SK-N-DZ (cell line): ENCODE measurements at regions not wholly inside any gene's neighbourhood (a gene's known extent, or its start where the extent isn't known, plus 50 kb on each side); places are given as distances from the start of the nearest gene placed in this dataset.

ENCODE experiments used
- DNase-seq: peaks from one replicate; pipeline ENCODE4 v3.0.0-alpha.2; 2015; ENCODE audit warnings: low spot score

DNA sequence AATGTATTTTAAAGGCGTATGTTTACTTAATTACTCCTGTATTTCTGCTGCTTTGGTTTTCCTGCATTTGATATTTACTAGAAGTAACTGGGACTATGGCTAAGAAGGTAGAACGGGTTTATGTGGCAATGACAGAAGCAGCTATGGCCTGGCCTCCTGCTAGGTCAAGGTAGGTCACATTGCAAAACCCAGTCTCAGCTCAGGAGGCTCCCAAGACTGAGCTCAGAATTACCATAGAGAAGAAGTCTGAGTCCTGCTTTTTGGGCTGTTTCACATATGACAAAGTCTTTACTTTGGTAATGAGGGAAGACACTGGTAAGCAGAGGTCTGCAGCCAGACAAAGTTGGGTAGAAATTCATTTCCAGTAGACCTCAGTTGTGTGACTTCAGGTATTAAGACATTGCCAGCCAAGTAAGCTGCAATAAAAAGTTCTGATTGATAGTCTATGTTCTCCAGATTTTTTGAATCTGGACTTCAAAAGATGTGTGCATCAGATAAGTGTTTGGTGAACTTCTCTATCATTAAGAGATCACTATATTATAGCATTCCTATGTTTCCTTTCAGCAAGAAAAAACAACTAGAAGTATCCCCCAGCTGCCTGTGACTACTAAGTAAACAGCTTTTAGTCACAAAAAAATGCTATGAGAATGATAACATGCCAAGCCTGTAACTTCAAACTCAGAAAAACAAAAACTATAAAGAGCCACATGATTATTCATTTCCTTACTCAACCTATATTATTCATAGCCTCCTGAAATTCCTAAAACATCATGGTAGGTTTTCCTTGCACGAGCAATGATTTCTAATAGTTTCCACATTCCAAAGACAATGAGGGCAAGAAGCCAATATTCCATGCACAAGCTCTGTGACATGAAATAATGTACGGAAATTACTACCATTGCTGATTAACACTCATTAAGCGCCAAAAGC, 312.3 kb downstream of the HAO1 start:
- no peak for DNase-seq

DNA sequence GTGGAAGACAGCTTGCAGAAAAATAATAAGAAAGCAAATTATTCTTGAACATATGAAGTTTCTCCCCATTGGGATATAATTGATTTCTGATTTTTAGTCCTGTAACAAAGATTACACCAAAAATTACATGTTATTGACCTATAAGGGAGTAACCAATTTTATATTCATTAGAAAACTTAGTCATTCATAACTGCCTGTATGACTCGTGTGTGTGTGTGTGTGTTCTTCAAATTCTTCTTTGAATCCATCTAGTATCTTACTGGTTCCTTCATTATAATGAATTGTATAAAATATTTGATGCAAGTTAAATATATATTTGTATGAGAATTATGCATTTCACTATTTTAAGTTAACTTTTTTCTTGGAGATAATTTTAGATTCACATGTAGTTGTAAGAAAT, 310.4 kb downstream of the HAO1 start:
- no peak for DNase-seq

DNA sequence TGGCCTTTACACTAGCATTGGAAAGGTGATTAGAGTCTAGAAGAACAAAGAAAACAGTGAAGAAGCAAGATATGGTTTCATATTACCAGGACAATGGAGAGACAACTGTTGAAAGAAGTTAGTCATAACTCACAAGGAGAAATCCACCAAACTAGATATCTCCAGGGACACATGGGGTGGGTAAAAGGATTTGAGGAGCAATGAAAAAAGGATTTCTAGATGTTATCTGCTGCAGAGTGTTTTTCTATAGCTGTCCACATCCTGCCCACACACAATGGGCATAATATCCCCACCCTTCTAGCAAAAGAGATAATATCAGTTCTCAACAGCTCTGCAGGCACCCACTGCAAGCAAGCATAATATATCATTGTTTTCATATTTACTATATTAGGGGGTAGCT, 303.1 kb downstream of the HAO1 start:
- DNase-seq = no peak

DNA sequence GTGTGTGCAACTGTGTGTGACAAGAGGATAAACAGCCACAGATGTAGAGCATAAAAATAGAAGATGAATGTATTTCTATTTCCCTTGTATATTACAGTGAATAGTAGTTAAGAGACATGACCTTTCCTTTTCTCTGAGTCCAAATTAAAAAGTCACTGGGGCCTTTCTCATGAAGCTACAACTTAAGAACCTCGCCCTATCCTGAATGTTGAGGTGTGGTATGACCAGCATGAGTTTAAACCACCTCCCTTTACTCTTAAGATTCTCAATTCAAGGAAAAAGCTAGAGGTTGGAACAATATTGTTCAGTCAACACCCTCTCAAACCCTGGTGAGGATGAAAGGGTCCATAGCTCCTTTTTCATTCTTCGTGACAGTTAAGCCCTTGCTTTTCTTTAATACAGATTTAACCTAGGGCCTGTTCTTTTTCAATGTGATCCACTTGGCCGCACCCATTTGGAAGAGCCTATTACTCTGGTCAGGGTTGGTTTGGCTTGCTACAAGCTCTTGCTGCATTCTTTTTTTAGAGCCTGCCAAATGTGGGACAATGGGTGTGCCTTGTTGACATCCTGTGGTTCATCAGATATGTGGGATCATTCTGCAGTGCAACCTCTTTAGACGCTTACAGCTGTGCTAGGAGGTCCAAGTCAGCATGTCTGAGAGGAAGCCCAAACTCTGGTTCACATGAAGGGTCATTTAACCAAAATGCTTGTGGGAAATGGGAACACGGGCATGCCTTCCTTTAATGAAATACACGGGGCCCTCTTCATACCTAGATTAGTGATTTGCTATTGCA, 290.0 kb downstream of the HAO1 start:
- DNase-seq = no peak

- no peak for DNase-seq
These were observed 286.0 kb downstream of the HAO1 start for GRCh38 chr20:7654231-7654630.

- no peak for DNase-seq
These were observed 283.4 kb downstream of the HAO1 start for GRCh38 chr20:7656687-7657467.

DNA sequence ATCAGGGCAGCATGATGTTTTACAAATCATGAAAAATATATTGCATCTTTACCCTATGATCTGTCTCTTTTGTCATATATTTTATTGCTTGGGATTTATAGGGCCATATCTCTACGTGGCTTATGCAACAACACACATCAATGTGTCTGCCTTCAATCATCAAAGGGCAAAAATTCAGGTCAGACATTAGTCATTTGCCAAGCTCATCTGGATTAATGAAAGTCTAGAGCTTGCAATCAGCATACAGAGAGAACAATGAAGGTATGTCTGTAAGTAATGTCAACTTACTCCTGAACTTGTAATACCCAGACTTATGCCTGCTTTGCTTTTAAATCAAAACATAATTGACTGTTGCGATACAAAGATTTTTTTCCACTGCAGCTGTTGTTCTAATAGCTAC, 282.7 kb downstream of the HAO1 start:
- no peak for DNase-seq

- DNase-seq = no peak
These were observed 280.1 kb downstream of the HAO1 start for GRCh38 chr20:7660165-7660564.

DNA sequence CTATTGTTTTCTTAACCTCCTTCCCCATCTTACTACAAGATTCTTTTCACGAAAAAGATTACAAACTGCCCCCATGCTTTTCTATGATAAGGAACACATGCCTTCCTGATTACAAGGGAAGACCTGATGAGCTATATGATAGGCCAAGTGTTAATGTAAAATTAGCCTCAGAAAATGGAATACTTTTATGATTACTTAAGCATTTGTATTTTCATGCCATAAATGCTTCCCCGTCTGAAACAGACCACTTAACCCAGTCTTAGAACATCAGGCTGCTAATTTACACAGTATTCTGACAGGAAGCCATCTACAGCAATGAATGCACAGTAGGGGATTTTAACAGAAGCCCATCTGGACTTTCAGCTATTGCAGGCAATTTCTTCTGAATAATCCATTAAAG, 274.9 kb downstream of the HAO1 start:
- DNase-seq = no peak

DNA sequence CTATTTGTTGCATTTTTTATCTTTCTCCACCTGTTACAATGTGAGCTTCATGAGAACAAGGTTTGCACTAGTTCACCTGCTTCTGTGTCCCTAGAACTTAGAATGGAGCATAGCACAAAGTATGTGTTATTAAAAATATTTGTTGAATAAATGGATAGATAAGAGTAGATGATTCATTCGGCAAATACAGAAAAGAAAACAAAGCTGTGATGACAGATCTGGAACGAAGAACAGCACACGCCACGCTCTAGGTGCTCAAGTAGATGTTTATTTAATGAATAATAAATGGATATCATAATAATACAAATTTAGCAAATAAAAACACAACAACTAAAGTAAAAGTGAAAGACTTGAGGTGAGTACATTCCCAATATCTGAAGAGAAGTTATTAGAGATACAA, 273.1 kb downstream of the HAO1 start:
- no peak for DNase-seq

DNA sequence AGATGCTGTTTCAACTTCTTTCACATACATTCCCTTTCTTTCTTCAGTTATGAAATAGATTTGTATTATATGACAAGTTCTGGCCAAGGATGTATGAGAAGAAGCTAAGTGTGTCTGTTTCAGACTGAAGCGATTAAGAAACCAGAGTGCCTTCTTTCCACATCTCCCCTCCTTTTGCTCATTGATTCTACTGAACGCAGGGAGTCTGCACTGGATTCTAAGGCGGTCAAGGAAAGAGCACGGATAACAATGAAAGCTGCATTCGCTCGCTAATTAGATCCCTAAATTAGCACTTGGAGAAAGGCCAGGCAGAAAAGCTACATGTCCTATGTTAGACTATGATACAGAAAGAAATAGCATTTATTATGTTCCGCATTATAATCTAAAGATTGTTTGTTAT, 267.7 kb downstream of the HAO1 start:
- no peak for DNase-seq

DNA sequence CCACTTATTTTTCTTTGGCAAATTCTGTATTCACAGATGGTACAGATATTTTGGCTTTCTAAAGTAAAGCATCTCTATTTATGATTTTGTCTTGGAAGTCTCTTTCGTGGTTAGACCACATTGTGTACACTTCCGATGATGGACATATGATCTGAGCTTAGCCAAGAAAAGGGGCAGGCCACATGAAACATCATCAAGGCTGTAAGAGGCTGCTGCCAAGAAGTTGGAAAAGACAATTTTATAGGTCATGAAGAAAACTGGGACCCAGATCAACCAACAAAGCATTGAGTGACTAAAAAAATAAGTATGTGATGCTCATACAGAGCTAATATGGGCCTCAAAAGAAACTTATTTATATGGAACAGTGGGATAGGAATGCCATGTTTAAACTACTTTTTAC, 266.4 kb downstream of the HAO1 start:
- DNase-seq = no peak

DNA sequence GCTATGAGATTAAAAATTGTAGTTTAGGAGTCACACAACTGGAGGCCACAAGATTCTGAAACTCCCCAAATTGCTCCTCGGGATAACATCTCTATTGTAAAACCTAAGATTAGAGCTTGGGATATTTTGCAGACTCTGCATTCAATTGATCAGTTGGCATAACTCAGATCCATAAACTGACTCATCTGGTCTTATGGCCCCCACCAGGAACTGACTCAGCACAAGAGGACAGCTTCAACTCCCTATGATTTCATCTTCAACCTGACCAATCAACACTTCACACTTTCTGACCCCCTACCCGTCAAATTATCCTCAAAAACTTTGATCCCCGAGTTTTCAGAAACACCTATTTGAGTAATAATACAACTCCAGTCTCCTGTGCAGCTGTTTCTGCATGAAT, 257.3 kb downstream of the HAO1 start:
- DNase-seq = no peak

DNA sequence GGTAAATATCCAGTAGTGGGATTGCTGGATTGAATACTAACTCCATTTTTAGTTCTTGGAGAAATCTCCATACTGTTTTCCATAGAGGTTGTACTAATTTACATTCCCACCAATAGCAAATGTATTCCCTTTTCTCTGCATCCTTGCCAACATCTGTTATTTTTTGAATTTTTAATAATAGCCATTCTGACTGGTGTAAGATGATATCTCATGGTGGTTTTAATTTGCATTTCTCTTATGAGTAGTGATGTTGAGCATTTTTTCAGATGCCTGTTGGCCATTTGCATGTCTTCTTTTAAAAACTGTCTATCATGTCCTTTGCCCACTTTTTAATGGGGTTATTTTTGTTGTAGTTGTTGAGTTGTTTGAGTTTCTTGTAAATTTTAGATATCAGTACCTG, 253.2 kb downstream of the HAO1 start:
- DNase-seq = no peak

GRCh38 chr20:7689151-7689550, 251.1 kb downstream of the HAO1 start:
- DNase-seq = no peak

DNA sequence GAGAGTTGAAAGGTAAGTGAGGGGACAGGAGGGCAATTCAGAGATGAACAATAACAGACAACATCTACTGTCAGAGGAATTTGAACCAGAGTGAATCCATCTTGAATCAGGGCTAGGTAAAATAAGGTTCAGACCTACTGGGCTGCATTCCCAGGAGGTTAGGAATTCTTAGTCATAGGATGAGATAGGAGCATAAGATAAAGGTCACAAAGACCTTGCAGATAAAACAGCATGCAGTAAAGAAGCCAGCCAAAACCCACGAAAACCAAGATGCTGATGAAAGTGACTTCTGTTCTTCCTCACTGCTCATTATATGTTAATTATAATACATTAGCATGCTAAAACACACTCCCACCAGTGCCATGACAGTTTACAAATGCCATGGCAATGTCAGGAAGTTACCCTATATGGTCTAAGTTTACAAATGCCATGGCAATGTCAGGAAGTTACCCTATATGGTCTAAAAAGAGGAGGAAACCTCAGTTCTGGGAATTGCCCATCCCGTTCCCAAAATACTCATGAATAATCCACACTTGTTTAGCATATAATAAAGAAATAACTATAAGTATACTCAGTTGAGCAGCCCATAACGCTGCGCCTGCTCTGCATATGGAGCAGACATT, 248.5 kb downstream of the HAO1 start:
- no peak for DNase-seq

GRCh38 chr20:7692478-7692877, 247.8 kb downstream of the HAO1 start:
- DNase-seq = no peak

GRCh38 chr20:7693761-7694160, 246.5 kb downstream of the HAO1 start:
- no peak for DNase-seq

- no peak for DNase-seq
These were observed 245.2 kb downstream of the HAO1 start for GRCh38 chr20:7695051-7695495.

GRCh38 chr20:7695635-7696034, 244.6 kb downstream of the HAO1 start:
- DNase-seq = no peak

DNA sequence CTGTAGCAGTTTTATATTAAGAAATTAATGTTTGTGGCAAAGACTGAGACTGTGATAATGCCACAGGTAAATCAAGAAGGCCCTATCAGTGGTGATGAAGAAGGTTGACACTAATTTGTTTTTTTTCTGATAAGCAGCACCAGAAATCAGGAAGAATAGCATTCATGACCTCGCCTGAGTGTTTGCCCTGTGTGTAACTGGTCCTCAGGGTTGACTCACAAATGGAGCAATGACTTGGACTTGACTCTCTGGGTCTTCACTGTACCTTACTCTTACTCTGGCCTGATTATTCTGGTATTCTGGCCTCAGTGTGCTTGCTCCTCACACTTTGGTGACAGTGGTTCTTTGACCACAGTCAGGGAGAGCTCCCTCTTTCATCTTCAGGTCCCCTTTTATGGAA, 243.9 kb downstream of the HAO1 start:
- no peak for DNase-seq

DNA sequence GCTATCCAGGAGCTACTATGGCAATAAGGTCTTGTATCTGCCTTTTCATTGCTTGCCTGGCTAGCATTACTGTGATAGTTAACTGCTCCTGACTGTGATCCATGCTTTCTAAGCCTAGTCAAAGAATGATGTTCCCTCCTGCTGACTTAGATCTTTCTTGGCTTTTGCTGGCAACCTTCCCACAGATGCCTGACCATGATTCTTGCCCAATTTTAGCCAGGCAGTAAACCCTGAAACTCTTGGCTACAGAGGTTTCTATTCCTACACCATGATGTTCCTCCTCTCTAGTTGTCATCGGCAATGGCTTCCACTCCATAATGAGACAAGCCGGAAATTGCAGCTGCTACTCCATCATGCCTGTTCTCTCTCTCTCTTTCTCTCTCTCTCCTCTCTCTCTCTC, 238.1 kb downstream of the HAO1 start:
- no peak for DNase-seq
